ENCODE measurements at regions not wholly inside any gene's neighbourhood (a gene's known extent, or its start where the extent isn't known, plus 50 kb on each side); places are given as distances from the start of the nearest gene placed in this dataset.

DNA sequence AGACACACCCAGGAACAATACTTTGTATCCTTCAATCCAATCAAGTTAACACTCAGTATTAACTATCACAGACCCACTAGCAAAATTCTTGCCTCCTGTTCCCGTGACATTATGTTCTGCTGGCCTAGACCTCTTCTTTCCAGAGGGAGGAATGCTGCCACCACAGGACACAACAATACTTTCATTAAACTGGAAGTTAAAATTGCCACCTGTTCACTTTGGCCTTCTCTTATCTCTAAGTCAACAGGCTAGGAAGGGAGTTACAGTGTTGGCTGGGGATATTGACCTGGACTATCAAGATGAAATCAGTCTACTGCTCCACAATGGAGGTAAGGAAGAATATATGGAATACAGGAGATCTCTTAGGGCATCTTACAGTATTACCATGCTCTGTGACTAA is 1000.4 kb upstream of the GBE1 start:
- TF ChIP-seq, protein P1, sequence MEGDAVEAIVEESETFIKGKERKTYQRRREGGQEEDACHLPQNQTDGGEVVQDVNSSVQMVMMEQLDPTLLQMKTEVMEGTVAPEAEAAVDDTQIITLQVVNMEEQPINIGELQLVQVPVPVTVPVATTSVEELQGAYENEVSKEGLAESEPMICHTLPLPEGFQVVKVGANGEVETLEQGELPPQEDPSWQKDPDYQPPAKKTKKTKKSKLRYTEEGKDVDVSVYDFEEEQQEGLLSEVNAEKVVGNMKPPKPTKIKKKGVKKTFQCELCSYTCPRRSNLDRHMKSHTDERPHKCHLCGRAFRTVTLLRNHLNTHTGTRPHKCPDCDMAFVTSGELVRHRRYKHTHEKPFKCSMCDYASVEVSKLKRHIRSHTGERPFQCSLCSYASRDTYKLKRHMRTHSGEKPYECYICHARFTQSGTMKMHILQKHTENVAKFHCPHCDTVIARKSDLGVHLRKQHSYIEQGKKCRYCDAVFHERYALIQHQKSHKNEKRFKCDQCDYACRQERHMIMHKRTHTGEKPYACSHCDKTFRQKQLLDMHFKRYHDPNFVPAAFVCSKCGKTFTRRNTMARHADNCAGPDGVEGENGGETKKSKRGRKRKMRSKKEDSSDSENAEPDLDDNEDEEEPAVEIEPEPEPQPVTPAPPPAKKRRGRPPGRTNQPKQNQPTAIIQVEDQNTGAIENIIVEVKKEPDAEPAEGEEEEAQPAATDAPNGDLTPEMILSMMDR (IDR thresholded peaks at IDR 0.05): no peak
- H3K27ac ChIP-seq: no peak overlapping the region
- DNase-seq (no peak), ATAC-seq (no peak)
- H3K9me3 ChIP-seq: peaks cover 0 to 4% of the 10 kb centered on the region in 2 donors
- H3K36me3 ChIP-seq: no peaks in the 10 kb centered on the region
- no peak overlapping the region for H3K4me3 ChIP-seq
- H3K27me3 ChIP-seq: no peaks in the 10 kb centered on the region
- no peaks in the 10 kb centered on the region for H3K4me1 ChIP-seq
- intact Hi-C loops (cut with DNase I): no loop called here

DNA sequence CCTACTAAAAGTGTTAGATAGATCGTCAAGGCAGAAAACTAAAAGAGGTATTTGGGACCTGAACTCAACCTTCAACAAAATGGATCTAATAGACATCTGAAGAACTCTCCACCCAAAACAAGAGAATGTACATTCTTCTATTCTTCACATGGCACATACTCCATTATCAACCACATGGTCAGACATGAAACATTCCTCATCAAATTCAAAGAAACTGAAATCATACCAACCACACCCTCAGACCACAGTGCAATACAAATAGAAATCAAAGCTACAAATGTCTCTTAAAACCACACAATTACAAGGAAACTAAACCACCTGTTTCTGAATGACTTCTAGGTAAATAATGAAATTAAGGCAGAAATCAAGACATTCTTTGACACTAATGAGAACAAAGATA is 984.1 kb upstream of the GBE1 start:
- Histone ChIP-seq H3K27ac (no peak overlapping the region), H3K27me3 (no peaks in the 10 kb centered on the region), H3K4me3 (no peak overlapping the region), H3K9me3 (peaks cover 0 to 4% of the 10 kb centered on the region in 2 donors), H3K36me3 (no peaks in the 10 kb centered on the region), H3K4me1 (no peaks in the 10 kb centered on the region)
- intact Hi-C loops (cut with DNase I): no loop called here
- DNase-seq (no peak), ATAC-seq (no peak)
- TF ChIP-seq, protein P1 (IDR thresholded peaks at IDR 0.05): no peak

GRCh38 chr3:82743196-82743595 is 981.8 kb upstream of the GBE1 start:
- intact Hi-C loops (cut with DNase I): no loop called here

GRCh38 chr3:82741346-82741745 is 979.9 kb upstream of the GBE1 start:
- Histone ChIP-seq H3K27ac (no peak overlapping the region), H3K4me1 (no peaks in the 10 kb centered on the region), H3K4me3 (no peak overlapping the region), H3K27me3 (no peaks in the 10 kb centered on the region), H3K36me3 (no peaks in the 10 kb centered on the region), H3K9me3 (no peaks in the 10 kb centered on the region)
- TF ChIP-seq, protein P1 (IDR thresholded peaks at IDR 0.05): no peak
- DNase-seq (no peak), ATAC-seq (no peak)
- intact Hi-C loops (cut with DNase I): no loop called here

More at GRCh38 chr3:82743196-82743595, 981.8 kb upstream of the GBE1 start:
- ATAC-seq (no peak), DNase-seq (no peak)
- peaks cover 0 to 4% of the 10 kb centered on the region in 2 donors for H3K9me3 ChIP-seq
- H3K36me3 ChIP-seq: no peaks in the 10 kb centered on the region
- H3K27me3 ChIP-seq: no peaks in the 10 kb centered on the region
- H3K27ac ChIP-seq: no peak overlapping the region
- no peaks in the 10 kb centered on the region for H3K4me1 ChIP-seq
- TF ChIP-seq, protein P1 (IDR thresholded peaks at IDR 0.05): no peak
- no peak overlapping the region for H3K4me3 ChIP-seq

GRCh38 chr3:82739390-82739789 is 977.9 kb upstream of the GBE1 start:
- TF ChIP-seq, protein P1 (IDR thresholded peaks at IDR 0.05): no peak
- Histone ChIP-seq H3K4me3 (no peak overlapping the region), H3K27ac (no peak overlapping the region), H3K9me3 (no peaks in the 10 kb centered on the region), H3K27me3 (no peaks in the 10 kb centered on the region), H3K36me3 (no peaks in the 10 kb centered on the region), H3K4me1 (no peaks in the 10 kb centered on the region)
- intact Hi-C loops (cut with DNase I): no loop called here
- ATAC-seq (no peak), DNase-seq (no peak)

Data from left lung (tissue), 4 donors.